Esophagus squamous epithelium (tissue), 4 donors: ENCODE measurements at regions not wholly inside any gene's neighbourhood (a gene's known extent, or its start where the extent isn't known, plus 50 kb on each side); places are given as distances from the start of the nearest gene placed in this dataset.

Experiments
- CTCF ChIP-seq, 6 experiments: fragments of 450-650 bp in 4 of 6; fragments of 200-600 bp in 2 of 6; sonication (generic) in 2 of 6; IDR thresholded peaks; one replicate each; pipeline ENCODE4 v1.5.1; 2016 to 2019; ENCODE audit warnings: antibody characterized with exemption in 6 of 6, mild to moderate bottlenecking in 4 of 6, moderate library complexity in 4 of 6
- POLR2A ChIP-seq, 4 donors: fragments of 450-650 bp; IDR thresholded peaks; one replicate each; pipeline ENCODE4 v1.6.1; 2017; ENCODE audit warnings: antibody characterized with exemption in 4 of 4, mild to moderate bottlenecking in 4 of 4, moderate library complexity in 3 of 4

GRCh38 chr5:10870791-10871190 is 109.8 kb upstream of the DAP start:
- TF ChIP-seq CTCF (IDR thresholded peaks at IDR 0.05) (no peak), POLR2A (IDR thresholded peaks at IDR 0.05) (no peak)
